ENCODE measurements at regions not wholly inside any gene's neighbourhood (a gene's known extent, or its start where the extent isn't known, plus 50 kb on each side); places are given as distances from the start of the nearest gene placed in this dataset.

- TF ChIP-seq CTCF (IDR thresholded peaks at IDR 0.05) (no peak), POLR2A (IDR thresholded peaks at IDR 0.05) (no peak)
These were observed 268.9 kb downstream of the ASMT start for GRCh38 chrX:1883772-1884171.
